ENCODE measurements at regions not wholly inside any gene's neighbourhood (a gene's known extent, or its start where the extent isn't known, plus 50 kb on each side); places are given as distances from the start of the nearest gene placed in this dataset.
A peak's percentile ranks its signal among the peaks of the same experiment; 100 is the strongest.
"Not testable (repeated sequence)": the region's sequence is repeated elsewhere in the genome, so short reads cannot be mapped to it uniquely, and the experiment has no call there.

DNA sequence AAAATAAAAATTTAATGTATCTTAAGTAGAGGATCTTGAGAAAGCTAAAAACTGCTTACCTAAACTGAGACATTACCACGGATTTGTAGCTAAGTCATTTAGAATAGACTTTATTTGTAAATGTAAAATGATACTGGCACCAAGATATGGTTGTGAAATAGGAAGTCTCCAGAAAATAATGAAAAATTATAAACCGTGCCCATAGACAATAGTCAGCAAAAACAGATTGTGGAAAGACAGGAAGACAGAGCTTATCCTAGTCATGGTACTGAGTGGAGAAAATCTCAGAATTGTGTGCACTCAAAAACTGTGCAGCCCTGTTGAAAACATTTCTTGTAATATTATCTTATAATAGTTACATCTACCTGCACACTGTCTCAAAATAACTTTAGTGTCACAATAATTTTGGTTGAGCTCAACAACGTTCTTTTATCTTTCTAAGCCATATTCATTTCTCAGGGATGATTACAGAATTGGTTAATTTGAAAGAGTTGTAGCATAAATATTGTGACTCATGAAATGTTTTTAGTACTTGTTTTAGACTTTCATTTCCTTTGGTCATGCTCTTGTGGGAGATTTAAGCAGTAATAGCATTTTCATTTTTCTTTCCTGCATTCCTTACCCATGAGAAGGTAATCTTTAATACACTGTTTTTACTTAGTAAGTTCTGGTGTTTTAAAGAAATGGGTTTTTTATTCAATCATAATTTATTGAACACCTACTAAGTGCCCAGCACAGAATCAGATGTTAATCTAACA, 174.5 kb downstream of the SOX4 start:
- peak in 1 of 3 donors; percentile 8 for DNase-seq (ENCODE audit: low read depth in 2 of 3, low spot score in 2 of 3)

DNA sequence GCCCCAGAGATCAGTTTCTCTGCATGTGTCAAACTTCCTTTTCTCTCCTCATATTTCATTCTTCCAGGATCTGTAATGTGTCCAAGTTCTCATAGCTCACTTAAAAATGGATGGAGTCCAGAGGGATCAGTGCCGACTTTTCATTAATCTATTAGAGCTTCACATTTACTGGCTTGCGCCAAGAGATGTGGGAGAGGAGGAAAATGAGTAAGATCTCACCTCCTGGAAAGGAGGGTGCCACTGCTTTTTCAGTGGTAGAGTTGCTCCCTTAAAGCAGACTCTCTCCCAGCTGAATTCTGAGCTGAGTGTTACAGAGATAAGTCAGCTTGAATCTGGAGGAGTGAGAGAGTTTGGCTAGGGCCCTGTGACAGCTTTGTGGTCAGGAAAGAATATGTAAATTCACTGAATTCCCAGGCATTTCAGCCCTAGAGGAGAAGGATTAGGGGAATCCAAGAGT, 175.9 kb downstream of the SOX4 start:
- no peak for DNase-seq (ENCODE audit: low read depth in 2 of 3, low spot score in 2 of 3)

DNA sequence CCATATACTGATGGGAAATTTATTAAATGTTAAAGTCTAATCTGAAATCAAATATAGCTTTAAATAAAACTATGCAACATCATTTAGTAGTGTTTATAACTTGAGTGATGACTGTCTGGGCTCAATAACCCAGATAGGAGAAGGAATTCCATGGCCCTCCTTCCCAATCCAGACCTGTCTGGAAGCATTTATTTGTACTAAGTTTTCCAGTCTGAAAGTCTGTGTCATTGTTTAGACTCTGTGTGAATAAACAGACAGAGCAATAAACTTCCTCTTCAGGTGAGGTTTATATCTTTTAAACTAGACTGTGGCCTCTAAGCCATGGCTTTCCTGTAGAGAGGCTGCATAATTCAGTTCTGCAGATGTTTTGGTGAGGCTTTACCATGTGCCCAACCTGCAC, 176.4 kb downstream of the SOX4 start:
- DNase-seq (ENCODE audit: low read depth in 2 of 3, low spot score in 2 of 3), result no peak

DNA sequence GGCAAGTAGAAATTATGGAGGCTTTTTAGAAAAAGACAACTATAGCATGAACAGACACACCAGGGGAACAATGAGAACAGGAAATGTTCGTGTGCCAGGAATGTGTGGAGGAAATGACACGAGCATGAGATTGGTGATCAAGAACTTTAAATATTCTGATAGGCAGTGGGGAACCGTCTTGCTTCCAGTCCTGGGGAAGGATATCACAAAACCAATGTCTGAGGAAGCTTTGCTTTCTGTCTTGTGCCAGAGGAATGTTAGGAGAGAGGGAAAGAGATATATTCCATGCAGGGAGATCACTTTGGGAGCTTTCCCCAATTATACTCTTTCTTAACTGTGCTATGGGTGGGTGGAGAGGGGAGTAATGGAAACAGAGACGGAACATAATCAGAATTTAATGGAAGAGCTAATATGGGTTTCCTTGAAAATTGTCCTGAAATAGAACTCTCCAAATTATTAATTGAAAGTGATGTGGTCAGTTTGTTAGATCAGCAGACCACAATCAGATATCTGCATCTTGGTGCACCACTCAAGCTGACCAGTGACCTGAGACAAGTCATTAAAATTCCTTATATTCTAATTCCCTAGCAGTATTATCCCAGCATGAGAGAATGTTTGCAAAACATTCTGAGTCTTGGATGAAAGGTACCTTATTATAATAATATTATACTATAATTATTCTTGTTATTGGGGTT, 178.2 kb downstream of the SOX4 start:
- DNase-seq (ENCODE audit: low read depth in 2 of 3, low spot score in 2 of 3), result no peak

DNA sequence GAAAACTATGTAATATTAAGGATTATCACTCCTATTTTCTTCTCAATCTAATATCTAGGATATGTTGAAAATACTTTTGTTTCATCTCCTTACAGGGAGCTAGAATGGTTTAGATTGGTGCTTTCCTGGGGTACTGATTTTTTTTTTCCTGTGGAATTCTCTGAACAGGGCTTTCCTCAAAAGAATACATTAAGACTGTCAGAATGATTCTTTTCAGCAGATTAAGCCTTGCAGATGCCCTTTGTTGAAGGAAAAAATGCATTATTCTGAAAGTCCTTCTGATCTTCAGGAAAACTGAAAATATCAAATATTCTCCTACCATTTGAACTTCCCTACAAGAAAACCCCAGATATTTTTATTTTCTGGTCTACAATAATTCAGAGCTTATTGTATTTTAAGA, 178.9 kb downstream of the SOX4 start:
- DNase-seq (ENCODE audit: low read depth in 2 of 3, low spot score in 2 of 3), result no peak

DNA sequence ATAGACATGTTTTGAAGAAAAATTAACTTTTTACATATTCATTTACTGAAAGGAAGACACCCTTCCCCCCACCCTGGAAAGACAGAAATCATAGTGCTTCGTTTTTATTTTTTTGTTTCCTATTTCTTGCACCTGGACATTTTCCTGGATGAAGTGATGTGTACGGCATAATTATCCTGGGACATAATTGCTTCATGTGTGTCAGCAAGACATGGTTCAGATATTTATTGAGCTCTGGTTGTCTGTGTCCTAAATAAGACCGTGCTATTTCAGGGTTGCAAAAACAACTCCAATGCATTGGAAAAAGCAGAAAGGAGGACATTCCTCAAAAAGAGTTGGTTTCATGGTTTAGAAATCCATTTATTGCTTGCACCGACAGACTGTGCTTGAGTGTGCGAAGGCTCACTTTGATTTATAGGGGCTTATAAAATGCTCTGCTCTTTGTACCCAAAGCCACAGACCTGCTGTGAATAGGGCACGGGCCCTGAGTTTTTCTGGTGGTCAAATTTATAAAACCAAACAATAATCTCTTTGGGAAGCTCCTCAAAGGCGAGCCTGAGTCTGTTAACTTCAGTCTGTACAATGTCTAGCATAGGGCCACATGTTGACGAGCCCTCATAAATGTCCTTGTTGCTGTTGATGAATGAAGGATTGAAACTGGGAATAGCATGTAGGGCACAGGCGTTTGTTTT, 179.5 kb downstream of the SOX4 start:
- no peak for DNase-seq (ENCODE audit: low read depth in 2 of 3, low spot score in 2 of 3)

DNA sequence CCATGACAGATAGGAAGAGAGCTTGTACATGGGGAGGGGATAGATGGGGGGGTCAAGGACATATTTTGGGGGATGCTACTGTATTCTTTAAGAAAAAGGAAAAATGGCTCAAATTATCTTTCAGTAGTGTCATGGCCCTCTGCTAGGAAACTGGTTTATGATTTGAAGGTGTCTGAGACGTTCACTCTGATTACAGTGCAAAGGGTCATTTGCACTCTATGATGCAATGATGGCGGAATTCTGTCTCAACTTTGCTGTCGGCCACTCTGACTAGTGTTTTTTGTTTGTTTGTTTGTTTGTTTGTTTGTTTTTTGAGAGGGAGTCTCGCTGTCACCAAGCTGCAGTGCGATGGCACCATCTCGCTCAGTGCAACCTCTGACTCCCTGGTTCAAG, 180.0 kb downstream of the SOX4 start:
- no peak for DNase-seq (ENCODE audit: low read depth in 2 of 3, low spot score in 2 of 3)

DNA sequence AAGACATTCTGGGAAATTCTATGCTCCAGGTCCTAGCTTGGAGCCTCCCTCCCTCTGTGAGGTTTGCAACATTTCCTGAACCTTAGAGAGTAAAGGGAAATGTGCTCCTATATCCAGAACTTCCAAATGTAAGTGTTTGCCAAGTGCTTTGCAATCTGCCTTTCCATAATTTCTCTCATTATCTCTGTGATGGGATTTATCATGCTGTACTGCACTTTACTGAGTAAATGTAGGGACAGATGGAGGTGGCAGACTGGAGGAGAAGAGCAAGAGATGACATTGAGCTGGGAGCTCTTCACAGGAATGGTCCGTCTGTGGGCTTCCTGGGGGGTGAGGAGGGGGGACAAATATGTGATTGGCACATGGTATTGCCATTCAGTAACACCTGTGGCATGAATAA, 184.3 kb downstream of the SOX4 start:
- no peak for DNase-seq (ENCODE audit: low read depth in 2 of 3, low spot score in 2 of 3)

DNA sequence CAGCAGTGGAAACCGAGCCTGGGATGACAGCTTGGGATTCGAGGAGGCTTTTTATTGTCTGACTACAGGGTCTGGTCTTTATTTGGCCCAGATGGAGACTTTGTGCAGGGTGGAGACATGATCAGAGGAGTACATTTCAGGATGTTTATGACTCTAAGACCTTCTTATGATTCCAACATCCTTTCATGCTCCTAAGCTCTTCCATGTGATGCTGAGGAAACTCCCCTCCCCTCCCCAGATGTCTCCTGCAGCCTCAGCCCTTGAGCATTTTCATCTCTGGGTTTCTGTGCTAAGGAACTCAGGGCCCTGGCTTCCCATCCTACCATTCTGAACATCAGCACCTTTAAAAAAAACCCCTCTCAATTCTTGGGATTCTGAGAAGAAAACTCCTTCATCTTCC, 186.6 kb downstream of the SOX4 start:
- no peak for DNase-seq (ENCODE audit: low read depth in 2 of 3, low spot score in 2 of 3)

DNA sequence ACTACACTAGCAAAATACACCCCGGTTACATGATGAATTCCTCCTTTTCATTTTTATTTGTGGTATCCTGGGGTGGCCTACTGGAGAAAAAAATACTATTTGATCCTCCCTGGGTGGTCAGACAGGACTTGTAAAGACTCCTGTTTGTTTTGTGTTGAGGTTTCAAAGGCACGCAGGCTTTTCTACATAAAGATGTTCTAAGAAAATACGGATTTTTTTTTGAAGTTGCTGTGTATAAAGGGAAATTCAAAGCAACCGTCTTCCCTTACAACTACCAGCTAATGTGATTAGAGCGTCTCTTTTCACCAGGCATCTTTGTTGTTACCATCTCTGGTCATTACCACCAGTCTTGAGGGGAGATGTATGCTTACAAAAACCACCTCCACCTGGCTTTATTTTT, 187.1 kb downstream of the SOX4 start:
- no peak for DNase-seq (ENCODE audit: low read depth in 2 of 3, low spot score in 2 of 3)

DNA sequence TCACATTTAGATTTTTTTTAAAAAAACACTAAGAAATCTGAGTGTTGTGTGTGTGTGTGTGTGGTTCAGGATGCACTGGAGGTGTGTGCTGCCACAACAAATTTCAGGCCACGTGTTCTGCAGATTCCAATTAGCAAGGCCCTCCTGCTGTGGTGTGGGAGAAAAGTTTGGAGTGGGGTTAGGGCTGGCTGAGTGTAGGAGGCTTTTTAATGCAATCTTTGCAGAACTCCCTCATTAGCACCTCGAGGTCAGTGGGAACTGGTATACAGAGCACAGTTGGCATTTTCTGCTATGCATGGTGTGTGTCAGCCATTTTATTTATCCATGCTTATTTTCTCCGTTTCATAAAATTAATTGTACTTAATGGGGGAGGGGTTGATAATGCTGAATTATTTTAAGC, 187.6 kb downstream of the SOX4 start:
- no peak for DNase-seq (ENCODE audit: low read depth in 2 of 3, low spot score in 2 of 3)

DNA sequence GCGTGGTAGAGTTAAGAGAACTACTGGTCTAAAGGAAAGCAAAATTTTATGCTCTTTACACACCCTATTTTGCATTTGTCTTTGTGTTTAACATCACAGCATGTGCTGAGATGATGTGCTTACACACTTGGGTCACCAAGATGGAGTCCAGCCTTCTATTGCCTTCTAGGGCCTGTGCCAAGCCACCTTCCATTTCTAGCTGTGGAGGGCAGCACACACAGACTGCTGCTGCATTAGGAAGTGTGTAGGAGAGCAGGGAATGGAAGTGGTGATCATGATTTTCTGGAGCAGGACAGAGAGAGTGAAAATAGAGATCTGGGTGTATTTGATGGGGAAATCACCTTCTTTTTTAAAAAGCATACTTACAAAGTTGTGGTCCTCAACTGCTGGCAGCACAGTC, 191.6 kb downstream of the SOX4 start:
- DNase-seq (ENCODE audit: low read depth in 2 of 3, low spot score in 2 of 3), result no peak

DNA sequence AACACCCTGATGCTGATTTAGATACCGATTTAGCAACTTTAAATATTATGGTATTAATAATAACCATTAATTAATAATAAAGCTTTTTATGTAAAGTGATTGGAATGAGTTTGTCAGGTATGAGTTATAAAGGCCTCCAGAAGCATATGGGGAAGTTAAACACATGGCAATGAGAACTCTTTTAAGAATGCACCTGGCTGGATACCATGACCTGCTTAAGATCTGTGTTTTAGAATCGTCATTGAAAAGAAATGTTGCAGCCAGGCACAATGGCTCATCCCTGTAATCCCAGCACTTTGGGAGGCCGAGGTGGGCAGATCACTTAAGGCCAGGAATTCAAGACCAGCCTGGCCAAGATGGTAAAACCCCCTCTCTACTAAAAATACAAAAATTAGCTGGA, 197.5 kb downstream of the SOX4 start:
- peak in 1 of 3 donors; percentile 45 for DNase-seq (ENCODE audit: low read depth in 2 of 3, low spot score in 2 of 3)

DNA sequence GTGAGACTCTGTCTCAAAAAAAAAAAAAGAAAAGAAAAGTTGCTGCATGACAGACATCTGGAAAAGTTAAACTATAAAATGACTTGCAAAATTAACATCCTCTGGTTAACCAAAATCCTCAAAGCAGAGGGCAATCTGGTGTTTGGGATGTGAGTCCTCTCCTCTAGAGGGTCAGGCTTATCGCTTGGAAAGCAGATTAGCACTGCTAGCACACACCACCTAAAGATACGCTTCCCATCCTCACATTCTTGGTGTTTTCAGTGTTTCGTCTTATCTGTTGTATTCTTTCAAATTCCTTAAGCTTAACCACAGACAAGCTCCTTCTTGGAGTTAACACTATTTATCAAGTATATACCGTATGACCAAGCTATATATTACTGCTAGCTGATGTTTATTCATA, 198.0 kb downstream of the SOX4 start:
- peak in 2 of 3 donors; percentile 65 to 75 for DNase-seq (ENCODE audit: low read depth in 2 of 3, low spot score in 2 of 3)

DNA sequence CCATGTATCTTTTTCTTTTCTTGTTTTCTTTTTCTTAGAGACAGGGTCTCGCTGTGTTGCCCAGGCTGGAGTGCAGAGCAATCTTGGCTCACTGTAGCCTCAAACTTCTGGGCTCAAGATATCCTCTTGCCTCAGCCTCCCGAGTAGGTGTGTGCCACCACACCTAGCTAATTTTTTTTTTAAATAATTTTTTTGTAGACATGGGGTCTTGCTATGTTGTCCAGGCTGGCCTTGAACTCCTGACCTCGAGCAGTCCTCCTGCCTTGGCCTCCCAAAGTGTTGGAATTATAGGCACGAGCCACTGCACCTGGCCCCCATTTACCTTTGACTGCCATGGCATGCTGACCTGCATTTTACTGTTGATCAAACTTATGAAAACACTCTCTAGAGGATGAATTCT, 198.6 kb downstream of the SOX4 start:
- no peak for DNase-seq (ENCODE audit: low read depth in 2 of 3, low spot score in 2 of 3)

DNA sequence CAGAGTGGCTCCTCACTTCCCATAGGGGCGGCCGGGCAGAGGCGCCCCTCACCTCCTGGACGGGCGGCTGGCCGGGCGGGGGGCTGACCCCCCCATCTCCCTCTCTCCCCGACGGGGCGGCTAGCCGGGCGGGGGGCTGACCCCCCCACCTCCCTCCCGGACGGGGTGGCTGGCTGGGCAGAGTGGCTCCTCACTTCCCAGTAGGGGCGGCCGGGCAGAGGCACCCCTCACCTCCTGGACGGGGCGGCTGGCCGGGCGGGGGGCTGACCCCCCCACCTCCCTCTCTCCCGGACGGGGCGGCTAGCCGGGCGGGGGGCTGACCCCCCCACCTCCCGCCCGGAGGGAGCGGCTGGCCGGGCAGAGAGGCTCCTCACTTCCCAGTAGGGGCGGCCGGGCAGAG, 203.4 kb downstream of the SOX4 start:
- DNase-seq (ENCODE audit: low read depth in 2 of 3, low spot score in 2 of 3), result not testable (repeated sequence)

DNA sequence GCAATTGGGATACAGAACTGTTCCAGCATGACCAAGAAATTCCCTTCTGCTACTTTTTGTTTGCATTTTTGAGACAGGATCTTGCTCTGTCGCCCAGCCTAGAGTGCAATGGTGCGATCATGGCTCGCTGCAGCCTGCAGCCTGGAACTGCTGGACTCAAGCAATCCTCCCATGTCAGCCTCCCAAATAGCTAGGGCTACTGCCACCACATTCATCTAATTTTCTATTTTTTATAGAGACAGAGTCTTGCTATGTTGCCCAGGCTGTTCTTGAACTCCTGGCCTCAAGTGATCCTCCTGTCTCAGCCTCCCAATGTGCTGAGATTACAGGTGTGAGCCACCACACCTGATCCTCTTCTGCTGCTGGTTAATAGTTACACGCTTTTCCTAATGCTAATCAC, 204.9 kb downstream of the SOX4 start:
- no peak for DNase-seq (ENCODE audit: low read depth in 2 of 3, low spot score in 2 of 3)

DNA sequence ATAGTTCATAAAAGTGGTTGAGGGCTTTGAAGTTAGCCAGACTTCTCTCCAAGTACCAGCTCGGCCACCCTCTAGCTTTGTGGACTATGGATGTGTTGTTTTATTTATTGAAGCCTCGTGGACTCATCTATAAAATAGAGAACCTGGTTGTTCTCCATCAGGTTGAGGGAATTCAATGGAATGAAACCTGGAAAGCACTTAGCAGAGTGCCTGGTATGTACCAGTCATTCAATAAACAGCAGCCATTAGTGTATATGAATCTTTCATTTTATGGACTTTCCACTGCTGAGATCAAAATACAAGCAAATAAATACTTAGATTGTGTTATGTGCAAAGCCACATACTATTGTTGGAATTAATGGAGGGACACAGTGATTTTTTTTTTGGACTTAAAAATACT, 206.8 kb downstream of the SOX4 start:
- no peak for DNase-seq (ENCODE audit: low read depth in 2 of 3, low spot score in 2 of 3)

DNA sequence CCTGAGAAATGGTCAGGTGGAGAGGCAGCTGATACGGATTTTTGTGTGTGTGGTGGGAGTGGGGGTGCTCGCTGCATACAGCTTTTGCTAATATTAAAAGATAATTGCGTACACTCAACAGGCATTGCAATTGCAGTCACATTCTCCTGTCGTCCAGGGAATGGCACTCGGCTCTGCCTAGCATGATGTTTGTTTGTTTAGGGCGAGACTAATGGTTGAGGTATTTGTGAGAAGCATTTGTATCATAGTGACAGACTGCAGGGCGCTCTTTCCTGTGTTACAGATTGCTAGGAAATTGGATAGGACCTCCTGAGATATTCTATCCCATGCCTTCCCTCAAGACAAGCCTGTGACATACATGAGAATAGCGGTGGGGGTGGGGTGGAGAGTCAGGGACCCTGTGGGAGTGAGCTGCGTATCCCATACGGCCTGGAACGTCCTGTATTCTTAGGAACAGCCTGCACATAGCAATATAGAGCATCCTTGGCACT, 207.4 kb downstream of the SOX4 start:
- no peak for DNase-seq (ENCODE audit: low read depth in 2 of 3, low spot score in 2 of 3)

DNA sequence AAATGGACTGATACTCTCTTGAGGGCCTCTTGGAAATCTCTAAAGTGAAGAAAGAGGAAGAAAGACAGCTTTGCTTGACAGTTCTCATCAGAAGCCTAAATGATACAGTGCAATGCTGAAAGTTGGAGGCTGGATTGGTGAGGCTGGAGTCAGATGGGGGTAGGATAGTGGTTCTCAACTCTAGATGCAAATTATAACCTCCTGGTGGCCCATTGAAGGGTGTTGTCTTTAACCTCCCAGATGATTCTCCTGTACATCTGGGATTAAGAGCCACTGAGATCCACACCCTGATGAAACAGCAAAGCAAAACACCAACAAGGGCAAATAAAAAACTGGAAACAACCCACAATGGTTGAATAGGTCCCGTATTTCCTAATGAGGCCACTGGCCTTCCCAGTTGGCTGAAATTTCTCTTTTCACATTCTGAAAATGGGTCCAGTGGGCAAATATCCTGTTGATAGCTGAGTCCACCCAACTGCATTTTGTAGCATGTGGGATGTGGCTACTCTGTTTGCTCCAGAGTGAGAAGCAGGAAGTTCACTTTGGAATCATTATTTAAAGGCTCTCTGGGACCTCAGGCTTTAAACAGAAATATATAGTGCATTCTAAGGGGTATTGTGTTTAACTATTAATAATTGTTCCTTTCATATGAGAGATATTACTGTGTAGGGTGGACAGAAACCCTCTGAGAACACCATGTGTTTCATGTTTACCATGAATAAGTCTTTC, 208.1 kb downstream of the SOX4 start:
- no peak for DNase-seq (ENCODE audit: low read depth in 2 of 3, low spot score in 2 of 3)

Data from hematopoietic multipotent progenitor cell (in vitro differentiated cells).